Stimulated activated effector memory CD8-positive, alpha-beta T cell treated with anti-CD3 and anti-CD28 coated beads, Interleukin-12 subunit alpha, Interleukin-12 subunit beta, amount 100 ng/mL, for 72 hours (primary cell): ENCODE measurements at regions not wholly inside any gene's neighbourhood (a gene's known extent, or its start where the extent isn't known, plus 50 kb on each side); places are given as distances from the start of the nearest gene placed in this dataset.
"Not testable (repeated sequence)": the region's sequence is repeated elsewhere in the genome, so short reads cannot be mapped to it uniquely, and the experiment has no call there.

Experiments used
- ATAC-seq: fragments of 150-1000 bp; cut with Tn5 transposase; 2 replicates; pipeline ENCODE4 v1.10.0; 2021
- DNase-seq, 2 donors: peaks; one replicate each; pipeline ENCODE4 v3.0.0; 2021 to 2022; ENCODE audit warnings: low spot score in 2 of 2
- H3K27ac Mint-ChIP-seq: one replicate; pipeline ENCODE4 v1.8.0; 2022; ENCODE audit warnings: mild to moderate bottlenecking, mixed read lengths
- H3K36me3 Mint-ChIP-seq: one replicate; pipeline ENCODE4 v1.8.0; 2022; ENCODE audit warnings: mild to moderate bottlenecking, mixed read lengths
- H3K4me1 Mint-ChIP-seq: one replicate; pipeline ENCODE4 v1.8.0; 2022; ENCODE audit warnings: mixed read lengths
- H3K4me3 Mint-ChIP-seq: one replicate; pipeline ENCODE4 v1.8.0; 2022; ENCODE audit warnings: mild to moderate bottlenecking, mixed read lengths
- H3K9me3 Mint-ChIP-seq: one replicate; pipeline ENCODE4 v1.8.0; 2022; ENCODE audit warnings: mixed read lengths

GRCh38 chr13:75953589-75953988 is 317.5 kb downstream of the LMO7 start:
- not testable (repeated sequence) for H3K9me3 Mint-ChIP-seq, H3K36me3 Mint-ChIP-seq, H3K4me1 Mint-ChIP-seq

GRCh38 chr13:75947448-75947847 is 311.3 kb downstream of the LMO7 start:
- DNase-seq (no peak), ATAC-seq (no peak)
- peaks cover 2% of the 10 kb centered on the region for H3K9me3 Mint-ChIP-seq
- H3K27ac Mint-ChIP-seq: no peak overlapping the region
- H3K4me1 Mint-ChIP-seq: no peaks in the 10 kb centered on the region
- no peaks in the 10 kb centered on the region for H3K36me3 Mint-ChIP-seq
- H3K4me3 Mint-ChIP-seq: no peak overlapping the region

More at GRCh38 chr13:75953589-75953988, 317.5 kb downstream of the LMO7 start:
- H3K4me3 Mint-ChIP-seq, H3K27ac Mint-ChIP-seq, DNase-seq, ATAC-seq: not testable (repeated sequence)

- peaks cover 2% of the 10 kb centered on the region for H3K9me3 Mint-ChIP-seq
- H3K4me1 Mint-ChIP-seq: no peaks in the 10 kb centered on the region
- no peaks in the 10 kb centered on the region for H3K36me3 Mint-ChIP-seq
- DNase-seq: no peak
- no peak overlapping the region for H3K4me3 Mint-ChIP-seq
- no peak overlapping the region for H3K27ac Mint-ChIP-seq
- ATAC-seq: no peak
These were observed 310.6 kb downstream of the LMO7 start for GRCh38 chr13:75946536-75947284.

- Mint-ChIP-seq H3K36me3 (no peaks in the 10 kb centered on the region), H3K4me3 (no peak overlapping the region), H3K4me1 (no peaks in the 10 kb centered on the region), H3K9me3 (peaks cover 2% of the 10 kb centered on the region), H3K27ac (no peak overlapping the region)
- DNase-seq (no peak), ATAC-seq (no peak)
These were observed 309.8 kb downstream of the LMO7 start for GRCh38 chr13:75945841-75946482.

- no peak overlapping the region for H3K27ac Mint-ChIP-seq
- no peak overlapping the region for H3K4me3 Mint-ChIP-seq
- no peaks in the 10 kb centered on the region for H3K4me1 Mint-ChIP-seq
- no peak for DNase-seq
- H3K36me3 Mint-ChIP-seq: no peaks in the 10 kb centered on the region
- ATAC-seq: no peak
- peaks cover 2% of the 10 kb centered on the region for H3K9me3 Mint-ChIP-seq
These were observed 302.9 kb downstream of the LMO7 start for GRCh38 chr13:75938811-75939560.

GRCh38 chr13:75936791-75937190 is 300.7 kb downstream of the LMO7 start:
- H3K9me3 Mint-ChIP-seq: no peaks in the 10 kb centered on the region
- no peak overlapping the region for H3K27ac Mint-ChIP-seq
- DNase-seq: no peak
- H3K36me3 Mint-ChIP-seq: no peaks in the 10 kb centered on the region
- H3K4me3 Mint-ChIP-seq: no peak overlapping the region
- H3K4me1 Mint-ChIP-seq: no peaks in the 10 kb centered on the region
- no peak for ATAC-seq

- no peak for DNase-seq
- Mint-ChIP-seq H3K9me3 (no peaks in the 10 kb centered on the region), H3K4me3 (no peak overlapping the region), H3K27ac (no peak overlapping the region), H3K4me1 (no peaks in the 10 kb centered on the region), H3K36me3 (no peaks in the 10 kb centered on the region)
- ATAC-seq: no peak
These were observed 299.7 kb downstream of the LMO7 start for GRCh38 chr13:75935805-75936204.

- no peak overlapping the region for H3K27ac Mint-ChIP-seq
- no peak for ATAC-seq
- H3K36me3 Mint-ChIP-seq: no peaks in the 10 kb centered on the region
- H3K4me1 Mint-ChIP-seq: no peaks in the 10 kb centered on the region
- no peak for DNase-seq
- no peak overlapping the region for H3K4me3 Mint-ChIP-seq
- H3K9me3 Mint-ChIP-seq: no peaks in the 10 kb centered on the region
These were observed 298.8 kb downstream of the LMO7 start for GRCh38 chr13:75934889-75935288.

- Mint-ChIP-seq H3K36me3 (no peaks in the 10 kb centered on the region), H3K27ac (no peak overlapping the region), H3K4me3 (no peak overlapping the region), H3K9me3 (no peaks in the 10 kb centered on the region), H3K4me1 (no peaks in the 10 kb centered on the region)
- DNase-seq (no peak), ATAC-seq (no peak)
These were observed 296.5 kb downstream of the LMO7 start for GRCh38 chr13:75932636-75933035.

- H3K4me1 Mint-ChIP-seq: no peaks in the 10 kb centered on the region
These were observed 295.0 kb downstream of the LMO7 start for GRCh38 chr13:75931116-75931515.

GRCh38 chr13:75929076-75929475 is 292.9 kb downstream of the LMO7 start:
- ATAC-seq (no peak), DNase-seq (no peak)
- H3K27ac Mint-ChIP-seq: no peak overlapping the region
- no peak overlapping the region for H3K4me3 Mint-ChIP-seq
- no peaks in the 10 kb centered on the region for H3K4me1 Mint-ChIP-seq
- H3K36me3 Mint-ChIP-seq: no peaks in the 10 kb centered on the region
- H3K9me3 Mint-ChIP-seq: no peaks in the 10 kb centered on the region

More at GRCh38 chr13:75931116-75931515, 295.0 kb downstream of the LMO7 start:
- no peak overlapping the region for H3K4me3 Mint-ChIP-seq
- H3K9me3 Mint-ChIP-seq: no peaks in the 10 kb centered on the region
- ATAC-seq (no peak), DNase-seq (no peak)
- H3K27ac Mint-ChIP-seq: no peak overlapping the region
- H3K36me3 Mint-ChIP-seq: no peaks in the 10 kb centered on the region

- no peaks in the 10 kb centered on the region for H3K9me3 Mint-ChIP-seq
- H3K4me3 Mint-ChIP-seq: no peak overlapping the region
- no peak overlapping the region for H3K27ac Mint-ChIP-seq
- DNase-seq (no peak), ATAC-seq (no peak)
- no peaks in the 10 kb centered on the region for H3K36me3 Mint-ChIP-seq
- no peaks in the 10 kb centered on the region for H3K4me1 Mint-ChIP-seq
These were observed 291.1 kb downstream of the LMO7 start for GRCh38 chr13:75927183-75927669.

- Mint-ChIP-seq H3K4me1 (no peaks in the 10 kb centered on the region), H3K4me3 (no peak overlapping the region), H3K9me3 (no peaks in the 10 kb centered on the region), H3K27ac (no peak overlapping the region), H3K36me3 (no peaks in the 10 kb centered on the region)
- ATAC-seq: no peak
- no peak for DNase-seq
These were observed 284.4 kb downstream of the LMO7 start for GRCh38 chr13:75920536-75920935.

- Mint-ChIP-seq H3K4me1 (no peaks in the 10 kb centered on the region), H3K27ac (no peak overlapping the region), H3K36me3 (no peaks in the 10 kb centered on the region), H3K4me3 (no peak overlapping the region), H3K9me3 (no peaks in the 10 kb centered on the region)
- no peak for DNase-seq
- no peak for ATAC-seq
These were observed 283.6 kb downstream of the LMO7 start for GRCh38 chr13:75919660-75920199.

GRCh38 chr13:75915066-75915465 is 278.9 kb downstream of the LMO7 start:
- H3K27ac Mint-ChIP-seq: no peak overlapping the region
- DNase-seq: no peak
- H3K36me3 Mint-ChIP-seq: no peaks in the 10 kb centered on the region
- H3K4me1 Mint-ChIP-seq: no peaks in the 10 kb centered on the region
- no peaks in the 10 kb centered on the region for H3K9me3 Mint-ChIP-seq
- ATAC-seq: no peak
- no peak overlapping the region for H3K4me3 Mint-ChIP-seq
